NCI-H460 (cell line): ENCODE measurements at regions not wholly inside any gene's neighbourhood (a gene's known extent, or its start where the extent isn't known, plus 50 kb on each side); places are given as distances from the start of the nearest gene placed in this dataset.
"Not testable (repeated sequence)": the region's sequence is repeated elsewhere in the genome, so short reads cannot be mapped to it uniquely, and the experiment has no call there.

Source experiments
- DNase-seq: peaks from one replicate; pipeline ENCODE4 v3.0.0-alpha.2; 2016; ENCODE audit warnings: low read depth; ENCODE audit errors: extremely low read depth

DNA sequence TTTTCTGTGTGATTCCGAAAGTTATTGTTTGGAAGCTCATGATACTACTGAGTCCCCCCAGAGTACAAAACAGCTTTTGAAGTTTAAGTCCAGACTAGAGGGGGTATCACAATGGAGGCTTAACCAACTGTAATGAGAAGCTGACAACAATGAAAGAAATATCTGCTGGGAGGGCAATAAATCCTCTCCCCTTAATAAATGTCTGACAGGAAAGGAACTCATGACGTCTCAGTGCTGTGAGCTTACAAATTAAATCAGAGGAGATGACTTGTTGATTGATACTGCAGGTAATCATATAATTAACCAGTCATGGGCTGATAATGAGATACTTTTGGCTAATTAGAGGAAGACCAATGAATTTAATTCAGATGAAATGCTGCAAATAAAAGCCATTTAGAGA is 102.6 kb upstream of the WDR11 start:
- DNase-seq = no peak

DNA sequence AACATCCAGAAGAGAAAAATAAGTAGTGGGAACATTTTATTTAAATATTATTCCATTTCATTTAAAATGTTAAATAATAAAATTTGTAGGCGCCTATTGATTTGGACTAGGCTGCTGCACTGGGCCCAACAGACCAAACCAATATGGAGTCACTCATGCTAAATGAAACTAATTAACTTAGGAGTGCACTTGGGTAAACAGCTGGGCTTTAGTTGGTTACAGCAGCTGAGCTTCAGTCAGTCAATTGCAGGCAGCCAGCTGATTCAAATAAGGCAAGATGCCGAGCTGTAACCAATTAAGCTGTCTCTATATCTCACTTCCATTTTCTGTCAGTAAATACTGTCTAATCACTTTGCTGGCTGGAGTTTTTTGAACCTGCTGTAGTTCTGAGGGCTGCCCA is 102.1 kb upstream of the WDR11 start:
- no peak for DNase-seq

GRCh38 chr10:120749856-120750566 is 101.2 kb upstream of the WDR11 start:
- no peak for DNase-seq

DNA sequence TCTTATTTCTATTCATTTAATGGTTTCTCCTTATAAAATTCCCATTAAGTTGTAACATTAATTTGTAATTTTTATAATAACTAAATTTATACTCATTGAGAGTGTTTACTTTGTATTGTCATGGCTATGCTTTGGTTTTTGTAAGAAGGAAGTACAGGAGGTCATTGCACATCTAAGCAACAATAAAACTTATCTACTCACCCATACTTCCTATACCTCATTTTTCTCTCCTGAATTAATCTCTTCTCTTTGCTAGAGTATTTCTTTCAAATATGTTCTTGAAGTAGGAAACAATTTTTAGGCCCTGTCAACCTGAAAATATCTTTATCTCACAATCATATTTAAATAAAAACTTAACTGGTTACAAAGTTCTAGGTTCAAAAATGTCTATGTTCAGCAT is 95.4 kb upstream of the WDR11 start:
- no peak for DNase-seq

DNA sequence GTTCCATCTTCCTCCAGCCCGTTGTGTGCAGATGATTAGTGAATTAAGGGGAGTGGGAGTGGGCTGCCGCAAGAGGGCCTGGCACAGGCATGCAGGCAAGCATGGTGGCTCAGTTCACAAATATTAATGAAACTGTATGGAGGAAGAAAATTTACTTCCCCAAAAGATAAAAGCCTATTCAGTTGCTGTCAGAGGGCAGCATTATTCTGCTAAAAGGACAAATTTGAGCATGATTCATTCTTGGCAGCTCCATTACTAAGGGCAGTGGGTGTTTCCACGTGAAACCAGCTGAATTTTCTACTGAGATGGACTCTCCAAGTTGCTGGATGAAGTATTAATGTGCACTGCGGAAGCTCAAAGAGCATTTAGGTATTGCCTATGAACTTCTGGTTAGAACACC is 90.9 kb upstream of the WDR11 start:
- no peak for DNase-seq

DNA sequence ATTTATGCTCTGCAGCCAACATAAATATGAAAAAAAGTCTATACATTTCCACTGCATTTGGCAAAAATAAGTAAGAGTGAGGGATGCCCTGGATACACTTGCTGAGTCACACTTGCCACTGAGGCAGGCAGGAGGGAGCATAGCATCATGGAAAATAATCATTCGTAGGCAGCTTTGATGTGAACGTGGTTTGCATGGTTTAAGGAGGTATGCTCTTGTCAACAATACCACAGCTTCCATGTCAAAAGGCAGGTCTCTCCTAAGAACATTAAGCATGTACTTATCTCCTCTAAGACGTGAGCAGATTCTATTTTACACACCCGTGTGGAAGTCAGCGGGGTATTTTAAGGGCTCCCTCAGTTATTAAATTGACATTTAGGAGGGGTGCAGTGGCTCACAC is 89.2 kb upstream of the WDR11 start:
- DNase-seq = no peak

DNA sequence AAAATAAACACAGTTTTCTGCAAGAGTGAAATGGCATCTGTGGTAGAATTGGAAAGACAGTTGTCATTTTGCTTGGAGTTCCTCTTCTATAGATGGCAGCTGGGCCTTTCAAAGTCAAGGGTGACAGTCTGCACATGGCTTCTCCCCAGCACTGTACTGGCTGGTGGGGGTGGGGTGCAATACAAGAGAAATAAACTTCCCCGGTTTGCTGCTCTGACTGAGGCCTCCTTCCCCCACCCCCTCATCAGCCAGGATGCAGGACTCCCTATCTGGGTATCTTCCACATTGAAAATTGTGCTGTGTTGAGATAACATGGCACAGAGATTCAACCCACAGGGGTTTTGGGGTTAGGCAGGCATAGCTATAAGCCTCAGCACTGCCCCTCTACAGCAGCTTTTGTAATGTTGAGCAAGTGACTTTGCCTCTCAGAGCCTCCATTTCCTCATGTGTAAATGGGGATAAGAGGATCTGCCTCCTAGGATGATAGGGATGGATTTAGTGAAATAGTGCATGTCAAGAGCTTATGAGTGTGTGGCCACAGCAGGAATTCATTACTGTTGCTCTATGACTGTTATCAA is 85.8 kb upstream of the WDR11 start:
- DNase-seq = no peak

DNA sequence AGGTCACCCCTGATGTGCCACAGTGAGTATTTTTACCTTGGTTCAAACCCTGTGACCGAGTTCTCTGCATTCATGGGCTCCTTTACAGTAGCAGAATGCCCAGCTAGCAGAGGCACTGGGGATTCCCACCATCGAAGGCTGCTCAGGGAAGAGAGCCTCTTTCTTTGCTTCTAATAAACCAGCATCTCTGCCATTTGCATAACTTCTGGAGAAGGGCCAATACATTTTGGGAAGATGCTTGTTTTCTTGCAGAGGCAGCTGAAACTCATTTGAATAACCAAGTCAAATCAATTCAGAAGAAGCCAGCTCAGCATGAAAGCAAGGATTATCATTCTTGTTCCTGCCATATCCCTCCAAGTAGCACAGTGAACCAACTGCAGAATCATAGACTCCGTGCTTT is 82.9 kb upstream of the WDR11 start:
- DNase-seq = no peak

GRCh38 chr10:120770496-120770895 is 80.7 kb upstream of the WDR11 start:
- DNase-seq = no peak

DNA sequence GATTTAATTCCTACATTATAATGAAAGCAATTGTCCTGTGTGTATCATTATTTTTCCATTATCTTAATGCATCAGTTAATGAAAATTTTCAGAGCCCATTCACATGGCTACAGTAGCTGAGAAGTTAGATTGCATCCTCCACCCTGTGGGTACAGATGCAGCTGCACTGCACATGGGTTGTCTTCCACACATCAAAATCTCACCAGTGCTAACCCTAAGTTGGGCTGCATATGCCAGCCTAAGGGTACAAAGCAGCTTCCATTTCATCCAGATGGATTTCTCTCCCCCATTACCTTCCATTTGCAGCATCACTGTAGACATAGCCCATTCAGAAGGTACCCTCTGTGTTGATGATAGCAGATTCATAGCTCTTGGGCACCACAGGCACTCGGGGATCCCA is 74.7 kb upstream of the WDR11 start:
- no peak for DNase-seq

DNA sequence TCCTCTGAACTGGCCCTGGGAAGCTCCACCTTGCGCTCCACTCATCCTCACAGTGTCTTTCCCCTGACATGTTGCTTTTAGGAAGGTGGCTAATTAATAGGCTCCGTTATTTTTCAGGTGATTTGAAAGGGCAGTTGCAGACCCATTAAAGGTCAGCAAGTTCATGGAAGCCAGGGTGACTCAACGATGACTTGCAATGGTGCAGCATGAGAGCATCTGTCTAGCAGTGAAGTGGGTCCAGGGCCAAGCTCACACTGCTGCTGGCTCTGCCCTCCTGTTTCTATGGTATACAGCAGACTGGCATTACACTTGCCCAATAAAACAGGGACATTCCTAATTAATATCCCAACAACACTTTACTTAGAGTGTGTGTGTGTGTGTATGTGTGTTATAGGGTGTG is 68.8 kb upstream of the WDR11 start:
- no peak for DNase-seq

- no peak for DNase-seq
These were observed 68.1 kb upstream of the WDR11 start for GRCh38 chr10:120783098-120783497.

DNA sequence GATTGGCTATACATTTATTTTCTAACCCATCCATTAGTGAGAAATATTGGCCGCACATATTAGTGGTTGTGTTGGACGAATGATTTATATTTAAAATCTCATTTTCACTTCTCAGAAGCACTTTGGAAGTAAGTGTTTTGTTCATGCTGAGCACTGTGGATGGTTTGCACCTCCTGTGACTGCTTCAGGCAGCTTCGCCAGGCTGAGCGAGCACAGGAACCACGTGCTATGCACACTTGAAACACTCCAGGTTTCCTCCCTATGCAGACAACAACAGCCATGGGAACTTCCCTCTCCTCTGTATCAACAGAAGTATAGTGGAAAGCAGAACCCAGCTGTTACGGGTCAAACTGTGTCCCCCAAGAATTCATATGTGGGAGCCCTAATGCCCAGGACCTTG is 67.3 kb upstream of the WDR11 start:
- DNase-seq = no peak

GRCh38 chr10:120788771-120789170 is 62.4 kb upstream of the WDR11 start:
- DNase-seq = no peak

GRCh38 chr10:120789303-120790203 is 61.6 kb upstream of the WDR11 start:
- no peak for DNase-seq

- no peak for DNase-seq
These were observed 59.8 kb upstream of the WDR11 start for GRCh38 chr10:120791316-120791715.

DNA sequence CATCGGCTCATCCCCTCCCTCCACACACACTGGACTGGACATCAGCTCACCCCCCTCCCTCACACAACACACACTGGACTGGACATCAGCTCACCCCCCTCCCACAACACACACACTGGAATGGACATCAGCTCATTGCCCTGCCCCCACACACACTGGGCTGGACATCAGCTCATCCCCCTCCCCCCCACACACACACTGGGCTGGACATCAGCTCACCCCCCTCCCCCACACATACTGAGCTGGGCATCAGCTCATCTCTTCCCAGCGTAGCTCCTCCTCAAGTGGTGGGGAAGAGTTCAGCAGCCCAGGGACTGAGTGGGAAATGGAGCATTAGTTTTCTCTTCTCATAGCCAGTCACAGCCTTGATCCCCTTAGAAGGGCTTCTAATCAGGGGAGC is 58.1 kb upstream of the WDR11 start:
- no peak for DNase-seq

DNA sequence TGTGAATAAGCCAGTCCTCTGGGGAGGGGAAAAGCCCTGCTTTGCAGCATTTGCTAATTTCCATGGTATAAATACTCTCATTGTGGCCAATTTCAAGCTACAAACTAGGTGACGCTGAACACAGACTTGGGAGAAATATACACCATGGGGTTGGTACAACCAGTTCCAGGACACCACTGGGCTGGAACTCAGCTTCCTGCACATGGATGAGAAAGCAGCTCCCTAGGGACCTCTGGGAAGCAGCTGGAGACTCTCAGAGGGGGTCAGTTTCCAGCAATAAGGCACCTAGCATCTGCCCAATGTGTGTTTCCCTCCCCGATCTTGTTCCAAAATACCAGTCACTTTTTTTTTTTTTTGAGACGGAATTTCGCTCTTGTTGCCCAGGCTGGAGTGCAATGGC is 56.8 kb upstream of the WDR11 start:
- no peak for DNase-seq

DNA sequence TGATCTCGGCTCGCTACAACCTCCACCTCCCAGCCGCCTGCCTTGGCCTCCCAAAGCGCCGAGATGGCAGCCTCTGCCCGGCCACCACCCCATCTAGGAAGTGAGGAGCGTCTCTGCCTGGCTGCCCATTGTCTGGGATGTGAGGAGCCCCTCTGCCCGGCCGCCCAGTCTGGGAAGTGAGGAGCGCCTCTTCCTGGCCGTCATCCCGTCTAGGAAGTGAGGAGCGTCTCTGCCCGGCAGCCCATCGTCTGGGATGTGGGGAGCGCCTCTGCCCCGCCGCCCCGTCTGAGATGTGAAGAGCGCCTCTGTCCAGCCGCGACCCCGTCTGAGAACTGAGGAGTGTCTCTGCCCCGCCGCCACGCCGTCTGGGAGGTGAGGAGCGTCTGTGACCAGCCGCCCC is 52.9 kb upstream of the WDR11 start:
- DNase-seq = not testable (repeated sequence)

DNA sequence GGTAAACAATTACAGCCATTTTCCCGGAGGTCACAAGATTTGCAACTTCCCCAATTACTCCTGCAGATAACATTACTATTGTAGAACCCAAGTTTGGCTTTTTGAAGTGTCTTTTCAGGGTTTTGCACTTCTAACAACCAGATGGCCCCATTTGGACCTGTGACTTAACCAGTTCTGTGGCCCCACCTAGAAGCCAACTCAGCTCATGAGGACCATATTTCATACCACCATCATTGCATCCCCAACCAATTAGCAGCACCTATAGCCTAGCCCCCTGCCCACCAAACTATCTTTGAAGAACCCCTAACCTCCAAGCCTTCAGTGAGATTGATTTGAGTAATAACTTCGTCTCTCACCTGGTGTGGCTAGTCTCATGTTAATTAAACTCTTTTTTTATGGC is 51.3 kb upstream of the WDR11 start:
- DNase-seq = no peak

- DNase-seq = no peak
These were observed 50.4 kb upstream of the WDR11 start for GRCh38 chr10:120800528-120801323.
